Esophagus muscularis mucosa (tissue), 4 donors: ENCODE measurements at regions not wholly inside any gene's neighbourhood (a gene's known extent, or its start where the extent isn't known, plus 50 kb on each side); places are given as distances from the start of the nearest gene placed in this dataset.

ENCODE experiments used
- DNase-seq: peaks from one replicate; pipeline ENCODE4 v3.0.0-alpha.2; 2017; ENCODE audit errors: extremely low spot score
- H3K27ac ChIP-seq, 4 donors: fragments of 200-600 bp; sonication (generic); replicated peaks in 1 of 4; 1 replicate in 3 of 4; 2 replicates in 1 of 4; pipeline ENCODE4 v1.5.1; 2016 to 2019; ENCODE audit warnings: mild to moderate bottlenecking in 1 of 4
- H3K27me3 ChIP-seq, 4 donors: fragments of 200-600 bp; sonication (generic); one replicate each; pipeline versions ENCODE4 v1.5.1 to v1.6.0; 2016 to 2019
- H3K36me3 ChIP-seq, 4 donors: fragments of 200-600 bp; sonication (generic); one replicate each; pipeline ENCODE4 v1.5.1; 2016 to 2019
- H3K4me1 ChIP-seq, 4 donors: fragments of 200-600 bp; sonication (generic); one replicate each; pipeline ENCODE4 v1.5.1; 2016 to 2019
- H3K4me3 ChIP-seq, 4 donors: fragments of 200-600 bp; sonication (generic); 1 replicate in 2 of 4; 2 replicates in 2 of 4; pipeline ENCODE4 v1.5.1; 2016 to 2019; ENCODE audit warnings: mild to moderate bottlenecking in 4 of 4, moderate library complexity in 1 of 4
- H3K9me3 ChIP-seq, 4 donors: fragments of 200-600 bp; sonication (generic); 1 replicate in 3 of 4; 2 replicates in 1 of 4; pipeline ENCODE4 v1.5.1; 2016 to 2019
- CTCF ChIP-seq, 3 experiments: fragments of 200-600 bp in 2 of 3; fragments of 450-650 bp in 1 of 3; sonication (generic) in 2 of 3; IDR thresholded peaks; one replicate each; pipeline ENCODE4 v1.5.1; 2017 to 2019; ENCODE audit warnings: antibody characterized with exemption in 3 of 3, mild to moderate bottlenecking in 2 of 3, moderate library complexity in 1 of 3
- EP300 ChIP-seq: sonication (generic); formaldehyde crosslinking; IDR thresholded peaks from one replicate; pipeline ENCODE4 v1.6.1; 2017; ENCODE audit warnings: antibody characterized with exemption
- POLR2A ChIP-seq: fragments of 450-650 bp; IDR thresholded peaks from one replicate; pipeline ENCODE4 v1.6.1; 2017; ENCODE audit warnings: antibody characterized with exemption, moderate library complexity, mild to moderate bottlenecking, low read depth
- POLR2AphosphoS5 ChIP-seq, 2 donors: sonication (generic); formaldehyde crosslinking; IDR thresholded peaks; one replicate each; pipeline ENCODE4 v1.6.1; 2017; ENCODE audit warnings: antibody characterized with exemption in 2 of 2
- WGBS: methylation state at CpG from one replicate; pipeline ENCODE4 v1.1.5; 2018; 5-methylcytosine and 5-hydroxymethylcytosine counted together
- intact Hi-C: fragments of 100-400 bp; cut with DNase I; formaldehyde crosslinking; loops from one replicate; pipeline ENCODE4 v1.15.1; 2023

- WGBS, result 67% methylated on average over 1 of the region's 4 CpGs
- no peaks in the 10 kb centered on the region for H3K4me1 ChIP-seq
- H3K9me3 ChIP-seq, result peaks cover 0 to 14% (median 9%) of the 10 kb centered on the region in 4 donors
- H3K36me3 ChIP-seq, result no peaks in the 10 kb centered on the region
- H3K27me3 ChIP-seq, result peaks cover 0 to 32% (median 0%) of the 10 kb centered on the region in 4 donors
- no peak overlapping the region for H3K27ac ChIP-seq
- H3K4me3 ChIP-seq, result no peak overlapping the region
- intact Hi-C loops, result no loop called here
- TF ChIP-seq EP300 (no peak), POLR2AphosphoS5 (IDR thresholded peaks at IDR 0.05) (no peak), CTCF (IDR thresholded peaks at IDR 0.05) (no peak), POLR2A (no peak)
- DNase-seq, result peak; percentile 80
Measured at GRCh38 chr1:5566924-5567323, 425.3 kb downstream of the NPHP4 start.

- TF ChIP-seq POLR2AphosphoS5 (IDR thresholded peaks at IDR 0.05) (no peak), POLR2A (no peak), EP300 (no peak), CTCF (IDR thresholded peaks at IDR 0.05) (no peak)
- intact Hi-C loops, result no loop called here
- H3K36me3 ChIP-seq, result no peaks in the 10 kb centered on the region
- no peaks in the 10 kb centered on the region for H3K4me1 ChIP-seq
- H3K27ac ChIP-seq, result no peak overlapping the region
- peak; percentile 72 for DNase-seq
- WGBS, result 56% methylated on average over 18 of the region's 19 CpGs
- H3K4me3 ChIP-seq, result no peak overlapping the region
- H3K27me3 ChIP-seq, result peaks cover 0 to 24% (median 0%) of the 10 kb centered on the region in 4 donors
- H3K9me3 ChIP-seq, result peaks cover 0 to 14% (median 8%) of the 10 kb centered on the region in 4 donors
Measured at GRCh38 chr1:5565281-5566125, 426.7 kb downstream of the NPHP4 start.

- Histone ChIP-seq H3K4me1 (no peaks in the 10 kb centered on the region), H3K27me3 (peaks cover 0 to 24% (median 0%) of the 10 kb centered on the region in 4 donors), H3K4me3 (no peak overlapping the region), H3K9me3 (peaks cover 0 to 9% (median 8%) of the 10 kb centered on the region in 4 donors), H3K36me3 (no peaks in the 10 kb centered on the region), H3K27ac (no peak overlapping the region)
- intact Hi-C loops, result no loop called here
- WGBS, result 79% methylated on average over 10 of the region's 10 CpGs
- TF ChIP-seq EP300 (no peak), POLR2AphosphoS5 (IDR thresholded peaks at IDR 0.05) (no peak), POLR2A (no peak), CTCF (IDR thresholded peaks at IDR 0.05) (no peak)
- peak; percentile 75 for DNase-seq
Measured at GRCh38 chr1:5564578-5565257, 427.5 kb downstream of the NPHP4 start.

GRCh38 chr1:5563861-5564577, 428.2 kb downstream of the NPHP4 start:
- Histone ChIP-seq H3K27me3 (peaks cover 0 to 24% (median 0%) of the 10 kb centered on the region in 4 donors), H3K4me1 (no peaks in the 10 kb centered on the region), H3K9me3 (peaks cover 0 to 8% (median 7%) of the 10 kb centered on the region in 4 donors), H3K36me3 (no peaks in the 10 kb centered on the region), H3K4me3 (no peak overlapping the region), H3K27ac (no peak overlapping the region)
- intact Hi-C loops, result no loop called here
- no peak for TF ChIP-seq POLR2AphosphoS5 (IDR thresholded peaks at IDR 0.05)
- no peak for TF ChIP-seq CTCF (IDR thresholded peaks at IDR 0.05)
- TF ChIP-seq POLR2A, result no peak
- no peak for TF ChIP-seq EP300
- peak; percentile 89 for DNase-seq
- WGBS, result 82% methylated on average over 12 of the region's 14 CpGs
